ENCODE measurements at regions not wholly inside any gene's neighbourhood (a gene's known extent, or its start where the extent isn't known, plus 50 kb on each side); places are given as distances from the start of the nearest gene placed in this dataset.
"Not testable (repeated sequence)": the region's sequence is repeated elsewhere in the genome, so short reads cannot be mapped to it uniquely, and the experiment has no call there.

GRCh38 chr4:123695531-123695930 is 298.9 kb downstream of the SPRY1 start:
- not testable (repeated sequence) for H3K4me2 ChIP-seq (ENCODE audit: insufficient read depth, low read length, poor library complexity, severe bottlenecking); H3K27ac ChIP-seq (replicated peaks; ENCODE audit: low read length); H3K4me1 ChIP-seq (ENCODE audit: control insufficient read depth in 2 of 2, insufficient read depth in 1 of 2, low read depth in 1 of 2, low read length in 2 of 2); H3K4ac ChIP-seq (ENCODE audit: low read length); H3K23ac ChIP-seq (ENCODE audit: low read depth, low read length, poor library complexity); H3K14ac ChIP-seq (ENCODE audit: low read length); H4K91ac ChIP-seq (ENCODE audit: low read depth, low read length, poor library complexity); H2AK5ac ChIP-seq (ENCODE audit: low read depth, low read length); H3K4me3 ChIP-seq (ENCODE audit: low read length in 2 of 2); H2BK120ac ChIP-seq (ENCODE audit: low read depth, low read length); DNase-seq (ENCODE audit: low spot score); H2AFZ ChIP-seq (ENCODE audit: low read length); H3K9ac ChIP-seq (ENCODE audit: low read depth, low read length, poor library complexity); H3K27me3 ChIP-seq (ENCODE audit: control insufficient read depth in 3 of 3, insufficient read depth in 3 of 3, low read depth in 1 of 3, low read length in 3 of 3); H4K8ac ChIP-seq (ENCODE audit: low read depth, low read length); H3K79me1 ChIP-seq (ENCODE audit: low read depth, low read length); H3K18ac ChIP-seq (ENCODE audit: low read length); H2BK12ac ChIP-seq (ENCODE audit: low read length); H2BK15ac ChIP-seq (ENCODE audit: low read length); H3K36me3 ChIP-seq (replicated peaks in 1 of 2; ENCODE audit: control insufficient read depth in 2 of 2, insufficient read depth in 2 of 2, low read length in 2 of 2); H3K9me3 ChIP-seq (replicated peaks in 1 of 2; ENCODE audit: control insufficient read depth in 2 of 2, insufficient read depth in 1 of 2, low read depth in 1 of 2, low read length in 2 of 2); H2BK5ac ChIP-seq (ENCODE audit: low read length)
- no CpG with 5 or more reads among the region's 2 CpGs for WGBS, 2 donors (ENCODE audit: extremely low coverage in 2 of 2, insufficient read length in 2 of 2, insufficient replicate concordance in 1 of 2)

GRCh38 chr4:123696687-123697086 is 300.1 kb downstream of the SPRY1 start:
- H2AFZ ChIP-seq (ENCODE audit: low read length): no peak overlapping the region
- no peak overlapping the region for H3K4ac ChIP-seq (ENCODE audit: low read length)
- H3K4me2 ChIP-seq (ENCODE audit: insufficient read depth, low read length, poor library complexity, severe bottlenecking): no peak overlapping the region
- DNase-seq (ENCODE audit: low spot score): no peak
- no peak overlapping the region for H4K91ac ChIP-seq (ENCODE audit: low read depth, low read length, poor library complexity)
- H2BK120ac ChIP-seq (ENCODE audit: low read depth, low read length): no peak overlapping the region
- H2BK12ac ChIP-seq (ENCODE audit: low read length): no peak overlapping the region
- H3K27me3 ChIP-seq (ENCODE audit: control insufficient read depth in 3 of 3, insufficient read depth in 3 of 3, low read depth in 1 of 3, low read length in 3 of 3): no peaks in the 10 kb centered on the region
- H3K4me1 ChIP-seq (ENCODE audit: control insufficient read depth in 2 of 2, insufficient read depth in 1 of 2, low read depth in 1 of 2, low read length in 2 of 2): peaks cover 1 to 6% of the 10 kb centered on the region in 2 donors
- H4K8ac ChIP-seq (ENCODE audit: low read depth, low read length): no peak overlapping the region
- no peaks in the 10 kb centered on the region for H3K79me1 ChIP-seq (ENCODE audit: low read depth, low read length)
- H3K9ac ChIP-seq (ENCODE audit: low read depth, low read length, poor library complexity): no peak overlapping the region
- H2BK5ac ChIP-seq (ENCODE audit: low read length): no peak overlapping the region
- peaks cover 0 to 1% of the 10 kb centered on the region in 2 donors for H3K9me3 ChIP-seq (replicated peaks in 1 of 2; ENCODE audit: control insufficient read depth in 2 of 2, insufficient read depth in 1 of 2, low read depth in 1 of 2, low read length in 2 of 2)
- no peak overlapping the region for H3K14ac ChIP-seq (ENCODE audit: low read length)
- no peak overlapping the region for H3K27ac ChIP-seq (replicated peaks; ENCODE audit: low read length)
- no peak overlapping the region for H2BK15ac ChIP-seq (ENCODE audit: low read length)
- H3K23ac ChIP-seq (ENCODE audit: low read depth, low read length, poor library complexity): no peak overlapping the region
- no peak overlapping the region for H3K18ac ChIP-seq (ENCODE audit: low read length)
- no CpG with 5 or more reads among the region's 2 CpGs for WGBS, 2 donors (ENCODE audit: extremely low coverage in 2 of 2, insufficient read length in 2 of 2, insufficient replicate concordance in 1 of 2)
- H3K36me3 ChIP-seq (replicated peaks in 1 of 2; ENCODE audit: control insufficient read depth in 2 of 2, insufficient read depth in 2 of 2, low read length in 2 of 2): no peaks in the 10 kb centered on the region
- H2AK5ac ChIP-seq (ENCODE audit: low read depth, low read length): no peak overlapping the region
- no peak overlapping the region for H3K4me3 ChIP-seq (ENCODE audit: low read length in 2 of 2)

DNA sequence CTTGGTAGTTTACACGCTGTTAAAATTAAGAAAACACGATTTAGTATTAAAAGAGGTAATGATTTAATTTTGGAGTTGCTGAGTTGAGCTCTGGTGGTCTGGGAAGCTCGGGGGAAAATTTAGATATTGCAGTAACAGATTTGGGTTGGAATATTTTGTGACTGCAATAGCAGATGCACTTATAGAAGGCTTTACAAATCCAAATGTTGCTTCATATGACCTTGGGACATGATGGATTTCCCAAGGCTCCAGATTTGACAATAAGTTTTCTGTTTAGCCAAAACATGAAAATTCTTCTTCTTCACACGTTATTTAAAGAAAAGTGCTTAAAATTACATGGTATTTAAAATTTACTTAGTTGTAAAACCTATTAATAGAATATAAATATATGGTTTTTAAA is 302.0 kb downstream of the SPRY1 start:
- Histone ChIP-seq H2BK12ac (ENCODE audit: low read length) (no peak overlapping the region), H3K27ac (replicated peaks; ENCODE audit: low read length) (no peak overlapping the region), H2BK120ac (ENCODE audit: low read depth, low read length) (no peak overlapping the region), H4K8ac (ENCODE audit: low read depth, low read length) (no peak overlapping the region), H3K9ac (ENCODE audit: low read depth, low read length, poor library complexity) (no peak overlapping the region), H2BK5ac (ENCODE audit: low read length) (no peak overlapping the region), H2AK5ac (ENCODE audit: low read depth, low read length) (no peak overlapping the region), H3K4me1 (ENCODE audit: control insufficient read depth in 2 of 2, insufficient read depth in 1 of 2, low read depth in 1 of 2, low read length in 2 of 2) (peaks cover 1 to 6% of the 10 kb centered on the region in 2 donors), H3K18ac (ENCODE audit: low read length) (no peak overlapping the region), H3K27me3 (ENCODE audit: control insufficient read depth in 3 of 3, insufficient read depth in 3 of 3, low read depth in 1 of 3, low read length in 3 of 3) (no peaks in the 10 kb centered on the region), H4K91ac (ENCODE audit: low read depth, low read length, poor library complexity) (no peak overlapping the region), H3K4me3 (ENCODE audit: low read length in 2 of 2) (no peak overlapping the region), H3K4me2 (ENCODE audit: insufficient read depth, low read length, poor library complexity, severe bottlenecking) (no peak overlapping the region), H3K4ac (ENCODE audit: low read length) (no peak overlapping the region), H2BK15ac (ENCODE audit: low read length) (no peak overlapping the region), H2AFZ (ENCODE audit: low read length) (no peak overlapping the region), H3K79me1 (ENCODE audit: low read depth, low read length) (no peaks in the 10 kb centered on the region), H3K14ac (ENCODE audit: low read length) (no peak overlapping the region), H3K9me3 (replicated peaks in 1 of 2; ENCODE audit: control insufficient read depth in 2 of 2, insufficient read depth in 1 of 2, low read depth in 1 of 2, low read length in 2 of 2) (peaks cover 0 to 4% of the 10 kb centered on the region in 2 donors), H3K36me3 (replicated peaks in 1 of 2; ENCODE audit: control insufficient read depth in 2 of 2, insufficient read depth in 2 of 2, low read length in 2 of 2) (no peaks in the 10 kb centered on the region), H3K23ac (ENCODE audit: low read depth, low read length, poor library complexity) (no peak overlapping the region)
- WGBS, 2 donors (ENCODE audit: extremely low coverage in 2 of 2, insufficient read length in 2 of 2, insufficient replicate concordance in 1 of 2): 100% methylated on average over 2 of the region's 4 CpGs; no CpG with 5 or more reads in 1 of the 2 donors
- no peak for DNase-seq (ENCODE audit: low spot score)

GRCh38 chr4:123699880-123700771 is 303.5 kb downstream of the SPRY1 start:
- peak overlapping the region; percentile 77 for H2AFZ ChIP-seq (ENCODE audit: low read length)
- H3K27me3 ChIP-seq (ENCODE audit: control insufficient read depth in 3 of 3, insufficient read depth in 3 of 3, low read depth in 1 of 3, low read length in 3 of 3): no peaks in the 10 kb centered on the region
- H3K9me3 ChIP-seq (replicated peaks in 1 of 2; ENCODE audit: control insufficient read depth in 2 of 2, insufficient read depth in 1 of 2, low read depth in 1 of 2, low read length in 2 of 2): peaks cover 0 to 4% of the 10 kb centered on the region in 2 donors
- H3K4ac ChIP-seq (ENCODE audit: low read length): no peak overlapping the region
- no peak overlapping the region for H4K91ac ChIP-seq (ENCODE audit: low read depth, low read length, poor library complexity)
- no peak overlapping the region for H3K14ac ChIP-seq (ENCODE audit: low read length)
- no CpG with 5 or more reads among the region's 6 CpGs for WGBS, 2 donors (ENCODE audit: extremely low coverage in 2 of 2, insufficient read length in 2 of 2, insufficient replicate concordance in 1 of 2)
- no peak overlapping the region for H3K23ac ChIP-seq (ENCODE audit: low read depth, low read length, poor library complexity)
- peak overlapping the region; percentile 8 for H3K27ac ChIP-seq (replicated peaks; ENCODE audit: low read length)
- no peaks in the 10 kb centered on the region for H3K36me3 ChIP-seq (replicated peaks in 1 of 2; ENCODE audit: control insufficient read depth in 2 of 2, insufficient read depth in 2 of 2, low read length in 2 of 2)
- no peak overlapping the region for H4K8ac ChIP-seq (ENCODE audit: low read depth, low read length)
- no peak overlapping the region for H3K4me2 ChIP-seq (ENCODE audit: insufficient read depth, low read length, poor library complexity, severe bottlenecking)
- H2AK5ac ChIP-seq (ENCODE audit: low read depth, low read length): no peak overlapping the region
- no peak overlapping the region for H3K18ac ChIP-seq (ENCODE audit: low read length)
- no peak overlapping the region for H2BK5ac ChIP-seq (ENCODE audit: low read length)
- DNase-seq (ENCODE audit: low spot score): no peak
- H2BK15ac ChIP-seq (ENCODE audit: low read length): no peak overlapping the region
- H3K4me1 ChIP-seq (ENCODE audit: control insufficient read depth in 2 of 2, insufficient read depth in 1 of 2, low read depth in 1 of 2, low read length in 2 of 2): peaks cover 1 to 6% of the 10 kb centered on the region in 2 donors
- H3K9ac ChIP-seq (ENCODE audit: low read depth, low read length, poor library complexity): no peak overlapping the region
- H2BK120ac ChIP-seq (ENCODE audit: low read depth, low read length): no peak overlapping the region
- no peaks in the 10 kb centered on the region for H3K79me1 ChIP-seq (ENCODE audit: low read depth, low read length)
- H3K4me3 ChIP-seq (ENCODE audit: low read length in 2 of 2): no peak overlapping the region
- no peak overlapping the region for H2BK12ac ChIP-seq (ENCODE audit: low read length)
